GM21737 (cell line): ENCODE measurements at regions not wholly inside any gene's neighbourhood (a gene's known extent, or its start where the extent isn't known, plus 50 kb on each side); places are given as distances from the start of the nearest gene placed in this dataset.
"Not testable (repeated sequence)": the region's sequence is repeated elsewhere in the genome, so short reads cannot be mapped to it uniquely, and the experiment has no call there.

Experiments
- ATAC-seq: cut with Tn5 transposase; IDR thresholded peaks from one replicate; pipeline ENCODE4 v1.9.1; 2021; ENCODE audit warnings: mild to moderate bottlenecking, moderate library complexity; ENCODE audit not compliant: unreplicated experiment

- ATAC-seq, result no peak
Observed at GRCh38 chrX:39022106-39022505, 220.8 kb downstream of the MID1IP1 start.

GRCh38 chrX:39029221-39029620 is 228.0 kb downstream of the MID1IP1 start:
- ATAC-seq, result no peak

GRCh38 chrX:39030636-39031035 is 229.4 kb downstream of the MID1IP1 start:
- no peak for ATAC-seq

- no peak for ATAC-seq
Observed at GRCh38 chrX:39039890-39040289, 238.6 kb downstream of the MID1IP1 start.

GRCh38 chrX:39043838-39044550 is 242.7 kb downstream of the MID1IP1 start:
- no peak for ATAC-seq

GRCh38 chrX:39047174-39047573 is 245.9 kb downstream of the MID1IP1 start:
- no peak for ATAC-seq

GRCh38 chrX:39049975-39050374 is 248.7 kb downstream of the MID1IP1 start:
- no peak for ATAC-seq

GRCh38 chrX:39050427-39050826 is 249.2 kb downstream of the MID1IP1 start:
- ATAC-seq, result no peak

- no peak for ATAC-seq
Observed at GRCh38 chrX:39052751-39053150, 251.5 kb downstream of the MID1IP1 start.

GRCh38 chrX:39058724-39059123 is 257.5 kb downstream of the MID1IP1 start:
- no peak for ATAC-seq

GRCh38 chrX:39059866-39060265 is 258.6 kb downstream of the MID1IP1 start:
- no peak for ATAC-seq

- ATAC-seq, result no peak
Observed at GRCh38 chrX:39063037-39063436, 261.8 kb downstream of the MID1IP1 start.

GRCh38 chrX:39063702-39064101 is 262.4 kb downstream of the MID1IP1 start:
- ATAC-seq, result no peak

GRCh38 chrX:39065051-39065871 is 264.0 kb downstream of the MID1IP1 start:
- no peak for ATAC-seq

GRCh38 chrX:39067866-39068265 is 266.6 kb downstream of the MID1IP1 start:
- no peak for ATAC-seq

GRCh38 chrX:39068634-39069033 is 267.4 kb downstream of the MID1IP1 start:
- ATAC-seq, result not testable (repeated sequence)

- no peak for ATAC-seq
Observed at GRCh38 chrX:39070009-39070408, 268.8 kb downstream of the MID1IP1 start.

- no peak for ATAC-seq
Observed at GRCh38 chrX:39073131-39073530, 271.9 kb downstream of the MID1IP1 start.

- ATAC-seq, result no peak
Observed at GRCh38 chrX:39096599-39096998, 295.3 kb downstream of the MID1IP1 start.

GRCh38 chrX:39104745-39105144 is 303.5 kb downstream of the MID1IP1 start:
- ATAC-seq, result no peak

GRCh38 chrX:39112143-39112542 is 310.9 kb downstream of the MID1IP1 start:
- ATAC-seq, result no peak

GRCh38 chrX:39115166-39115565 is 313.9 kb downstream of the MID1IP1 start:
- ATAC-seq, result no peak
